AG09309 (cell line): ENCODE measurements at regions not wholly inside any gene's neighbourhood (a gene's known extent, or its start where the extent isn't known, plus 50 kb on each side); places are given as distances from the start of the nearest gene placed in this dataset.
"Not testable (repeated sequence)": the region's sequence is repeated elsewhere in the genome, so short reads cannot be mapped to it uniquely, and the experiment has no call there.

Source experiments
- DNase-seq: peaks from one replicate; pipeline ENCODE4 v3.0.0-alpha.2; 2010; ENCODE audit warnings: low read depth
- H3K4me3 ChIP-seq: 2 replicates; pipeline ENCODE4 v1.5.1; 2011; ENCODE audit warnings: mild to moderate bottlenecking, low read depth, low read length, moderate library complexity; ENCODE audit not compliant: control insufficient read depth
- CTCF ChIP-seq: IDR thresholded peaks from 2 replicates; pipeline ENCODE4 v1.5.1; 2011; ENCODE audit warnings: mild to moderate bottlenecking, low read depth, low read length, inconsistent platforms; ENCODE audit not compliant: insufficient read depth, control insufficient read depth; ENCODE audit errors: missing control alignments

GRCh38 chr6:166848979-166849748, 107.2 kb downstream of the RNASET2 start:
- no peak for TF ChIP-seq CTCF
- no peak overlapping the region for H3K4me3 ChIP-seq
- no peak for DNase-seq

GRCh38 chr6:166846446-166847142, 109.8 kb downstream of the RNASET2 start:
- H3K4me3 ChIP-seq, DNase-seq: not testable (repeated sequence)

GRCh38 chr6:166842607-166843006, 113.7 kb downstream of the RNASET2 start:
- no peak for DNase-seq
- no peak for TF ChIP-seq CTCF
- H3K4me3 ChIP-seq, result no peak overlapping the region

- no peak for TF ChIP-seq CTCF
- H3K4me3 ChIP-seq, result no peak overlapping the region
- no peak for DNase-seq
These were observed 115.1 kb downstream of the RNASET2 start for GRCh38 chr6:166841216-166841615.

GRCh38 chr6:166839569-166839968, 116.8 kb downstream of the RNASET2 start:
- no peak overlapping the region for H3K4me3 ChIP-seq

GRCh38 chr6:166838987-166839386, 117.4 kb downstream of the RNASET2 start:
- no peak overlapping the region for H3K4me3 ChIP-seq
- no peak for TF ChIP-seq CTCF
- no peak for DNase-seq

More at GRCh38 chr6:166839569-166839968, 116.8 kb downstream of the RNASET2 start:
- DNase-seq, result no peak
- no peak for TF ChIP-seq CTCF
